Ecto neural progenitor cell (in vitro differentiated cells): ENCODE measurements at regions not wholly inside any gene's neighbourhood (a gene's known extent, or its start where the extent isn't known, plus 50 kb on each side); places are given as distances from the start of the nearest gene placed in this dataset.

Experiments
- DNase-seq: peaks from one replicate; pipeline ENCODE4 v3.0.0-alpha.2; 2018; ENCODE audit warnings: low spot score

GRCh38 chr11:104594228-104594958 lies 303.9 kb downstream of the CASP12 start:
- no peak for DNase-seq

GRCh38 chr11:104588970-104589369 lies 309.3 kb downstream of the CASP12 start:
- no peak for DNase-seq

GRCh38 chr11:104588446-104588845 lies 309.8 kb downstream of the CASP12 start:
- no peak for DNase-seq

GRCh38 chr11:104584823-104585222 lies 313.4 kb downstream of the CASP12 start:
- no peak for DNase-seq

GRCh38 chr11:104583857-104584256 lies 314.4 kb downstream of the CASP12 start:
- no peak for DNase-seq

- DNase-seq, result no peak
These were observed 315.8 kb downstream of the CASP12 start for GRCh38 chr11:104582431-104582830.

- DNase-seq, result no peak
These were observed 316.8 kb downstream of the CASP12 start for GRCh38 chr11:104581246-104581980.

GRCh38 chr11:104573441-104573990 lies 324.7 kb downstream of the CASP12 start:
- no peak for DNase-seq

- DNase-seq, result no peak
These were observed 326.0 kb downstream of the CASP12 start for GRCh38 chr11:104572279-104572678.

GRCh38 chr11:104570078-104570701 lies 328.1 kb downstream of the CASP12 start:
- DNase-seq, result no peak

GRCh38 chr11:104565583-104565961 lies 332.7 kb downstream of the CASP12 start:
- DNase-seq, result no peak

- DNase-seq, result no peak
These were observed 333.2 kb downstream of the CASP12 start for GRCh38 chr11:104564921-104565582.

GRCh38 chr11:104556606-104557301 lies 341.5 kb downstream of the CASP12 start:
- no peak for DNase-seq

GRCh38 chr11:104549019-104549418 lies 349.2 kb downstream of the CASP12 start:
- DNase-seq, result no peak

GRCh38 chr11:104547996-104548661 lies 350.1 kb downstream of the CASP12 start:
- no peak for DNase-seq

- no peak for DNase-seq
These were observed 351.8 kb downstream of the CASP12 start for GRCh38 chr11:104546501-104546900.

GRCh38 chr11:104541701-104542100 lies 356.6 kb downstream of the CASP12 start:
- no peak for DNase-seq

GRCh38 chr11:104538313-104538712 lies 359.9 kb downstream of the CASP12 start:
- DNase-seq, result no peak

- no peak for DNase-seq
These were observed 364.0 kb downstream of the CASP12 start for GRCh38 chr11:104534278-104534677.

- DNase-seq, result no peak
These were observed 366.4 kb downstream of the CASP12 start for GRCh38 chr11:104531894-104532293.

GRCh38 chr11:104531075-104531474 lies 367.1 kb upstream of the PDGFD start:
- no peak for DNase-seq
